Left lung (tissue), 4 donors: ENCODE measurements at regions not wholly inside any gene's neighbourhood (a gene's known extent, or its start where the extent isn't known, plus 50 kb on each side); places are given as distances from the start of the nearest gene placed in this dataset.
"Not testable (repeated sequence)": the region's sequence is repeated elsewhere in the genome, so short reads cannot be mapped to it uniquely, and the experiment has no call there.

Experiments
- ATAC-seq: fragments of 200-7000 bp; cut with Tn5 transposase; one replicate; pipeline ENCODE4 v1.9.1; 2020; ENCODE audit warnings: moderate library complexity
- DNase-seq, 4 donors: peaks; one replicate each; pipeline ENCODE4 v3.0.0-alpha.2; 2013 to 2020
- H3K27ac ChIP-seq, 2 donors: fragments of 200-600 bp; sonication (generic) in 1 of 2; one replicate each; pipeline versions ENCODE4 v1.5.0 to v1.8.0; 2020 to 2021
- H3K27me3 ChIP-seq, 2 donors: fragments of 200-600 bp; sonication (generic) in 1 of 2; one replicate each; pipeline versions ENCODE4 v1.5.0 to v1.8.0; 2020 to 2021
- H3K36me3 ChIP-seq, 2 donors: fragments of 200-600 bp; sonication (generic) in 1 of 2; one replicate each; pipeline versions ENCODE4 v1.5.0 to v1.8.0; 2020 to 2021
- H3K4me1 ChIP-seq, 2 donors: fragments of 200-600 bp; one replicate each; pipeline ENCODE4 v1.8.0; 2021
- H3K4me3 ChIP-seq, 2 donors: fragments of 200-600 bp; sonication (generic) in 1 of 2; one replicate each; pipeline versions ENCODE4 v1.5.0 to v1.8.0; 2020 to 2021; ENCODE audit warnings: mild to moderate bottlenecking in 1 of 2
- H3K9me3 ChIP-seq, 2 donors: fragments of 200-600 bp; sonication (generic) in 1 of 2; one replicate each; pipeline versions ENCODE4 v1.5.0 to v1.8.0; 2020 to 2021
- CTCF ChIP-seq, 2 donors: fragments of 200-600 bp; sonication (generic) in 1 of 2; IDR thresholded peaks; one replicate each; pipeline versions ENCODE4 v1.5.0 to v1.8.0; 2021; ENCODE audit warnings: antibody characterized with exemption in 2 of 2
- intact Hi-C, 2 donors: fragments of 100-400 bp; cut with DNase I; formaldehyde crosslinking; loops; one replicate each; pipeline versions ENCODE4 v1.11.2 to v1.14.2; 2022
- donor health status: DM: no; HTN: yes; CAD: no.
- donor health status: DM: no; HTN: no; CAD: no.

GRCh38 chr2:90032269-90032668 is 1340.8 kb downstream of the RPIA start:
- H3K9me3 ChIP-seq, H3K4me1 ChIP-seq, intact Hi-C loops, H3K27ac ChIP-seq, DNase-seq, ATAC-seq, H3K4me3 ChIP-seq, H3K27me3 ChIP-seq, H3K36me3 ChIP-seq: not testable (repeated sequence)

- H3K4me1 ChIP-seq, ATAC-seq, H3K9me3 ChIP-seq, intact Hi-C loops, H3K36me3 ChIP-seq, H3K4me3 ChIP-seq, DNase-seq, H3K27ac ChIP-seq, H3K27me3 ChIP-seq: not testable (repeated sequence)
Measured at GRCh38 chr2:90036335-90036734, 1344.9 kb downstream of the RPIA start.

GRCh38 chr2:90039093-90039492 is 1347.6 kb downstream of the RPIA start:
- not testable (repeated sequence) for H3K36me3 ChIP-seq, H3K9me3 ChIP-seq

GRCh38 chr2:90047776-90048175 is 1356.3 kb downstream of the RPIA start:
- H3K36me3 ChIP-seq, intact Hi-C loops, DNase-seq, ATAC-seq, H3K27ac ChIP-seq, H3K4me1 ChIP-seq, H3K4me3 ChIP-seq, H3K9me3 ChIP-seq, H3K27me3 ChIP-seq: not testable (repeated sequence)

More at GRCh38 chr2:90039093-90039492, 1347.6 kb downstream of the RPIA start:
- peak in 1 of 4 donors; percentile 61 for DNase-seq
- H3K4me1 ChIP-seq, ATAC-seq, intact Hi-C loops, H3K27me3 ChIP-seq, H3K27ac ChIP-seq, H3K4me3 ChIP-seq: not testable (repeated sequence)

- H3K4me1 ChIP-seq, intact Hi-C loops, H3K27ac ChIP-seq, H3K4me3 ChIP-seq, H3K9me3 ChIP-seq, ATAC-seq, DNase-seq, H3K27me3 ChIP-seq, H3K36me3 ChIP-seq: not testable (repeated sequence)
Measured at GRCh38 chr2:90052113-90052631, 1360.7 kb downstream of the RPIA start.

- no peak overlapping the region for H3K27ac ChIP-seq
- peaks cover 0 to 13% of the 10 kb centered on the region in 2 donors for H3K27me3 ChIP-seq
- DNase-seq (peak in 1 of 4 donors; percentile 82), ATAC-seq (peak; percentile 82)
- no peaks in the 10 kb centered on the region for H3K9me3 ChIP-seq
- intact Hi-C loops = no loop called here
- no peak overlapping the region for H3K4me3 ChIP-seq
- no peaks in the 10 kb centered on the region for H3K4me1 ChIP-seq
- H3K36me3 ChIP-seq = no peaks in the 10 kb centered on the region
- TF ChIP-seq CTCF (IDR thresholded peaks at IDR 0.05) = peak; percentile 33 to 55
Measured at GRCh38 chr2:90069290-90069894, 1377.9 kb downstream of the RPIA start.

GRCh38 chr2:90076311-90076710 is 1384.8 kb downstream of the RPIA start:
- Histone ChIP-seq H3K4me1 (no peaks in the 10 kb centered on the region), H3K36me3 (no peaks in the 10 kb centered on the region), H3K27me3 (no peaks in the 10 kb centered on the region), H3K27ac (no peak overlapping the region), H3K9me3 (no peaks in the 10 kb centered on the region), H3K4me3 (no peak overlapping the region)
- intact Hi-C loops = no loop called here
- DNase-seq (no peak), ATAC-seq (no peak)
- TF ChIP-seq CTCF (IDR thresholded peaks at IDR 0.05) = no peak

GRCh38 chr2:90077948-90078347 is 1386.5 kb downstream of the RPIA start:
- Histone ChIP-seq H3K27me3 (no peaks in the 10 kb centered on the region), H3K4me3 (no peak overlapping the region), H3K36me3 (no peaks in the 10 kb centered on the region), H3K27ac (no peak overlapping the region), H3K9me3 (no peaks in the 10 kb centered on the region), H3K4me1 (no peaks in the 10 kb centered on the region)
- intact Hi-C loops = no loop called here
- DNase-seq (no peak), ATAC-seq (no peak)
- TF ChIP-seq CTCF (IDR thresholded peaks at IDR 0.05) = no peak
